H9 (cell line): ENCODE measurements at regions not wholly inside any gene's neighbourhood (a gene's known extent, or its start where the extent isn't known, plus 50 kb on each side); places are given as distances from the start of the nearest gene placed in this dataset.

Source experiments
- DNase-seq: peaks from one replicate; pipeline ENCODE4 v3.0.0-alpha.2; 2017
- H2AFZ ChIP-seq: one replicate; pipeline ENCODE4 v1.6.1; 2013; ENCODE audit warnings: mild to moderate bottlenecking, low read length, control low read depth, moderate library complexity
- H2AK5ac ChIP-seq: 2 replicates; pipeline ENCODE4 v1.6.1; 2013; ENCODE audit warnings: low read length, control low read depth, mixed read lengths; ENCODE audit not compliant: insufficient read length
- H2BK120ac ChIP-seq: one replicate; pipeline ENCODE4 v1.6.1; 2013; ENCODE audit warnings: low read depth, mild to moderate bottlenecking, low read length, control low read depth, inconsistent platforms; ENCODE audit not compliant: poor library complexity, severe bottlenecking
- H2BK12ac ChIP-seq: 2 replicates; pipeline ENCODE4 v1.6.1; 2013; ENCODE audit warnings: low read length, control low read depth, mixed read lengths, low read depth; ENCODE audit not compliant: insufficient read length
- H2BK15ac ChIP-seq: 2 replicates; pipeline ENCODE4 v1.6.1; 2013; ENCODE audit warnings: low read depth, low read length, control low read depth
- H2BK20ac ChIP-seq: one replicate; pipeline ENCODE4 v1.6.1; 2013; ENCODE audit warnings: low read depth, mild to moderate bottlenecking, low read length, control low read depth, inconsistent platforms; ENCODE audit not compliant: poor library complexity, severe bottlenecking
- H2BK5ac ChIP-seq: 2 replicates; pipeline ENCODE4 v1.6.1; 2013; ENCODE audit warnings: low read length, control low read depth, mixed read lengths; ENCODE audit not compliant: insufficient read length
- H3K14ac ChIP-seq: 2 replicates; pipeline ENCODE4 v1.6.1; 2013; ENCODE audit warnings: low read length, control low read depth; ENCODE audit not compliant: insufficient read depth
- H3K18ac ChIP-seq: 2 replicates; pipeline ENCODE4 v1.6.1; 2013; ENCODE audit warnings: low read depth, mild to moderate bottlenecking, mixed read lengths, low read length, control low read depth; ENCODE audit not compliant: insufficient read length
- H3K23ac ChIP-seq: 2 replicates; pipeline ENCODE4 v1.6.1; 2013; ENCODE audit warnings: low read length, control low read depth, mixed read lengths, low read depth; ENCODE audit not compliant: insufficient read length
- H3K23me2 ChIP-seq: 2 replicates; pipeline ENCODE4 v1.6.1; 2013; ENCODE audit warnings: low read depth, mild to moderate bottlenecking, mixed read lengths, low read length, control low read depth; ENCODE audit not compliant: insufficient read length, poor library complexity, severe bottlenecking
- H3K27ac ChIP-seq: 2 replicates; pipeline ENCODE4 v1.5.1; 2013; ENCODE audit warnings: low read length, control low read depth, mixed read lengths, low read depth; ENCODE audit not compliant: insufficient read length
- H3K27me3 ChIP-seq: 2 replicates; pipeline ENCODE4 v1.6.1; 2013; ENCODE audit warnings: low read length, control low read depth, inconsistent platforms; ENCODE audit not compliant: insufficient read depth
- H3K4ac ChIP-seq: 2 replicates; pipeline ENCODE4 v1.6.1; 2013; ENCODE audit warnings: low read depth, mild to moderate bottlenecking, control low read depth, inconsistent platforms, low read length, moderate library complexity
- H3K4me1 ChIP-seq: 2 replicates; pipeline ENCODE4 v1.6.1; 2013; ENCODE audit warnings: low read length, control low read depth, inconsistent platforms; ENCODE audit not compliant: insufficient read depth
- H3K4me2 ChIP-seq: 2 replicates; pipeline ENCODE4 v1.6.1; 2013; ENCODE audit warnings: low read length, control low read depth, mixed read lengths; ENCODE audit not compliant: insufficient read length, insufficient read depth
- H3K56ac ChIP-seq: 2 replicates; pipeline ENCODE4 v1.6.1; 2013; ENCODE audit warnings: low read depth, mild to moderate bottlenecking, mixed read lengths, low read length, control low read depth; ENCODE audit not compliant: insufficient read length
- H3K79me1 ChIP-seq: 2 replicates; pipeline ENCODE4 v1.6.1; 2013; ENCODE audit warnings: low read depth, mild to moderate bottlenecking, moderate library complexity, low read length, control low read depth, inconsistent platforms; ENCODE audit not compliant: insufficient read depth, poor library complexity, severe bottlenecking
- H3K79me2 ChIP-seq: 2 replicates; pipeline ENCODE4 v1.6.1; 2013; ENCODE audit warnings: low read length, control low read depth, inconsistent platforms; ENCODE audit not compliant: insufficient read depth
- H3K9ac ChIP-seq: 2 replicates; pipeline ENCODE4 v1.6.1; 2013; ENCODE audit warnings: low read length, control low read depth, mixed read lengths; ENCODE audit not compliant: insufficient read length; ENCODE audit errors: extremely low read depth
- H3K9me3 ChIP-seq: one replicate; pipeline ENCODE4 v1.6.1; 2013; ENCODE audit warnings: low read depth, low read length, inconsistent platforms; ENCODE audit not compliant: control insufficient read depth
- H3T11ph ChIP-seq: one replicate; pipeline ENCODE4 v1.6.1; 2013; ENCODE audit warnings: mild to moderate bottlenecking, low read length, control low read depth, inconsistent platforms
- H4K20me1 ChIP-seq: one replicate; pipeline ENCODE4 v1.6.1; 2013; ENCODE audit not compliant: control insufficient read depth, insufficient read length, insufficient read depth
- H4K5ac ChIP-seq: 2 replicates; pipeline ENCODE4 v1.6.1; 2013; ENCODE audit warnings: low read depth, mild to moderate bottlenecking, mixed read lengths, low read length, control low read depth; ENCODE audit not compliant: insufficient read length
- H4K8ac ChIP-seq: replicated peaks from 2 replicates; pipeline ENCODE4 v1.6.1; 2013; ENCODE audit warnings: low read length, control low read depth, mixed read lengths, low read depth; ENCODE audit not compliant: insufficient read length
- H4K91ac ChIP-seq: 2 replicates; pipeline ENCODE4 v1.6.1; 2013; ENCODE audit warnings: low read depth, mild to moderate bottlenecking, moderate library complexity, mixed read lengths, low read length, control low read depth; ENCODE audit not compliant: insufficient read length
- H3K27ac Mint-ChIP-seq, 3 experiments: 2 replicates in 2 of 3; 3 replicates in 1 of 3; pipeline ENCODE4 v1.8.0; 2020 to 2021; ENCODE audit warnings: mixed read lengths in 3 of 3, mild to moderate bottlenecking in 1 of 3, moderate library complexity in 1 of 3
- H3K27me3 Mint-ChIP-seq: 2 replicates; pipeline ENCODE4 v1.8.0; 2021; ENCODE audit warnings: low read depth, mild to moderate bottlenecking, moderate library complexity, mixed read lengths
- H3K36me3 Mint-ChIP-seq, 3 experiments: 2 replicates in 2 of 3; 3 replicates in 1 of 3; pipeline ENCODE4 v1.8.0; 2020 to 2021; ENCODE audit warnings: low read depth in 3 of 3, mixed read lengths in 3 of 3; ENCODE audit not compliant: insufficient read depth in 1 of 3
- H3K4me1 Mint-ChIP-seq, 2 experiments: 2 replicates each; pipeline ENCODE4 v1.8.0; 2020; ENCODE audit warnings: mixed read lengths in 2 of 2
- H3K4me3 Mint-ChIP-seq, 2 experiments: 2 replicates in 1 of 2; 3 replicates in 1 of 2; pipeline ENCODE4 v1.8.0; 2020 to 2021; ENCODE audit warnings: mild to moderate bottlenecking in 2 of 2, mixed read lengths in 2 of 2, moderate library complexity in 1 of 2
- H3K9me3 Mint-ChIP-seq, 2 experiments: 2 replicates in 1 of 2; 3 replicates in 1 of 2; pipeline ENCODE4 v1.8.0; 2020; ENCODE audit warnings: mild to moderate bottlenecking in 2 of 2, mixed read lengths in 2 of 2, moderate library complexity in 1 of 2
- CTCF ChIP-seq: fragments of 200-600 bp; sonication (generic); conservative IDR thresholded peaks from 3 replicates; pipeline ENCODE4 v1.8.0; 2021; ENCODE audit warnings: antibody characterized with exemption, mild to moderate bottlenecking
- WGBS: extraction: QIAGEN DNeasy Blood & Tissue Kit; methylation state at CpG from one replicate; pipeline ENCODE4 v1.1.7; 2013; ENCODE audit warnings: missing lambda C conversion rate, low lambda C conversion rate, mixed read lengths; ENCODE audit not compliant: insufficient read length; ENCODE audit errors: extremely low coverage; 5-methylcytosine and 5-hydroxymethylcytosine counted together

GRCh38 chr2:109669731-109670130 is 55.6 kb downstream of the SOWAHC start:
- Mint-ChIP-seq H3K27me3 (no peaks in the 10 kb centered on the region; the same call in 1 of the 2 replicates), H3K4me1 (no peaks in the 10 kb centered on the region), H3K4me3 (no peak overlapping the region), H3K36me3 (peaks cover 0 to 13% (median 0%) of the 10 kb centered on the region in 3 experiments; a peak in 2 of 7 replicates), H3K27ac (no peak overlapping the region), H3K9me3 (peaks cover 8% of the 10 kb centered on the region in 2 experiments; a peak in 4 of 5 replicates)
- H3K4me1 ChIP-seq: no peaks in the 10 kb centered on the region
- no peak overlapping the region for H3K4me2 ChIP-seq
- H3K79me2 ChIP-seq: no peaks in the 10 kb centered on the region
- H4K5ac ChIP-seq: no peak overlapping the region
- H3K79me1 ChIP-seq: no peaks in the 10 kb centered on the region
- H4K20me1 ChIP-seq: no peaks in the 10 kb centered on the region
- H2AFZ ChIP-seq: no peak overlapping the region
- no peak overlapping the region for H3K27ac ChIP-seq
- H3K27me3 ChIP-seq: no peaks in the 10 kb centered on the region
- no peaks in the 10 kb centered on the region for H3K23me2 ChIP-seq
- no peak overlapping the region for H2BK5ac ChIP-seq
- H2AK5ac ChIP-seq: no peak overlapping the region
- no CpG with 5 or more reads among the region's 11 CpGs for WGBS
- no peak overlapping the region for H3T11ph ChIP-seq
- H2BK20ac ChIP-seq: no peak overlapping the region
- H3K23ac ChIP-seq: no peak overlapping the region
- H2BK12ac ChIP-seq: no peak overlapping the region
- no peak overlapping the region for H3K18ac ChIP-seq
- H4K8ac ChIP-seq: no peak overlapping the region
- DNase-seq: no peak
- TF ChIP-seq CTCF: no peak
- no peak overlapping the region for H2BK15ac ChIP-seq
- no peak overlapping the region for H3K56ac ChIP-seq
- no peak overlapping the region for H4K91ac ChIP-seq
- H3K14ac ChIP-seq: no peak overlapping the region
- no peak overlapping the region for H3K9ac ChIP-seq
- H3K9me3 ChIP-seq: no peaks in the 10 kb centered on the region
- no peak overlapping the region for H2BK120ac ChIP-seq
- no peak overlapping the region for H3K4ac ChIP-seq
